NT2/D1 (cell line): ENCODE measurements at regions not wholly inside any gene's neighbourhood (a gene's known extent, or its start where the extent isn't known, plus 50 kb on each side); places are given as distances from the start of the nearest gene placed in this dataset.

Source experiments
- SUZ12 ChIP-seq: IDR thresholded peaks from 2 replicates; pipeline ENCODE4 v1.6.1; 2011; ENCODE audit not compliant: insufficient read length, insufficient read depth; ENCODE audit errors: extremely low read depth
- YY1 ChIP-seq: IDR thresholded peaks from 2 replicates; pipeline ENCODE4 v1.6.1; 2011; ENCODE audit not compliant: insufficient read length, insufficient read depth

DNA sequence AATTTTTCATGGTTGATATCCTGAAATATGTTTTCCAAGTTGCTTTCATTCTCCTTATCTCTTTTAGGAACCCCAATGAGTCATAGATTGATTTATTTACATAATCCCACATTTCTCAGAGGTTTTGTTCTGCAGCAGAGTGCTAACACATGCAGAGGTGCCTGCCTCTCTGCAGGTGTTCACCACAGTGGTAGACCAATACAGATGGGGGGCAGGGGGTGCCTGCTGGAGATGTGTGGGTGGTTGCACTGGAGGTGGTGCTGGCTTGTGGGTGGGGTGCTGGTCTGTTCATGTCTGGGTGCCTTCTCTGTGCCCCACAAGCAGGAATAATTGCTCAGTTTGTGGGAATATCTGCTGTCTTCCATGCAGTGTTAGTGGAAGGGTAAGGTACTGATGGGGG is 131.1 kb downstream of the JRKL start:
- TF ChIP-seq SUZ12 (no peak), YY1 (no peak)
